Smooth muscle cell (in vitro differentiated cells): ENCODE measurements at regions not wholly inside any gene's neighbourhood (a gene's known extent, or its start where the extent isn't known, plus 50 kb on each side); places are given as distances from the start of the nearest gene placed in this dataset.

ENCODE experiments used
- DNase-seq: peaks from one replicate; lab custom pipeline; 2025; ENCODE audit not compliant: unreplicated experiment; lab: John Stamatoyannopoulos, UW
- H2AFZ ChIP-seq: fragments of 200-600 bp; sonication (generic); 2 replicates; pipeline ENCODE4 v1.6.0; 2016; ENCODE audit warnings: antibody characterized with exemption, low read depth, mild to moderate bottlenecking
- H3F3A ChIP-seq: fragments of 200-600 bp; sonication (generic); 2 replicates; pipeline ENCODE4 v1.6.0; 2017; ENCODE audit warnings: antibody characterized with exemption, low read depth
- H3K27ac ChIP-seq: fragments of 200-600 bp; sonication (generic); 2 replicates; pipeline ENCODE4 v1.5.1; 2016; ENCODE audit warnings: low read depth, mild to moderate bottlenecking
- H3K27me3 ChIP-seq: fragments of 200-600 bp; sonication (generic); 2 replicates; pipeline ENCODE4 v1.6.1; 2016; ENCODE audit warnings: low read depth, mild to moderate bottlenecking
- H3K36me3 ChIP-seq: fragments of 200-600 bp; sonication (generic); 2 replicates; pipeline ENCODE4 v1.5.1; 2016; ENCODE audit warnings: low read depth
- H3K4me1 ChIP-seq: fragments of 200-600 bp; sonication (generic); 2 replicates; pipeline ENCODE4 v1.5.1; 2016; ENCODE audit warnings: low read depth
- H3K4me2 ChIP-seq: fragments of 200-600 bp; sonication (generic); 2 replicates; pipeline ENCODE4 v1.6.0; 2016; ENCODE audit warnings: mild to moderate bottlenecking
- H3K4me3 ChIP-seq: fragments of 200-600 bp; sonication (generic); 2 replicates; pipeline ENCODE4 v1.5.1; 2016; ENCODE audit warnings: mild to moderate bottlenecking
- H3K79me2 ChIP-seq: fragments of 200-600 bp; sonication (generic); 2 replicates; pipeline ENCODE4 v1.6.0; 2016; ENCODE audit warnings: low read depth, mild to moderate bottlenecking
- H3K9ac ChIP-seq: fragments of 200-600 bp; sonication (generic); 2 replicates; pipeline ENCODE4 v1.6.0; 2016; ENCODE audit warnings: low read depth
- H3K9me3 ChIP-seq: fragments of 200-600 bp; sonication (generic); replicated peaks from 2 replicates; pipeline ENCODE4 v1.5.1; 2016; ENCODE audit warnings: low read depth
- H4K20me1 ChIP-seq: fragments of 200-600 bp; sonication (generic); 2 replicates; pipeline ENCODE4 v1.6.0; 2016; ENCODE audit warnings: low read depth
- CTCF ChIP-seq: fragments of 200-600 bp; sonication (generic); IDR thresholded peaks from 2 replicates; pipeline ENCODE4 v1.5.1; 2017; ENCODE audit warnings: borderline replicate concordance, mild to moderate bottlenecking, antibody characterized with exemption; ENCODE audit not compliant: insufficient read depth, poor library complexity, severe bottlenecking
- WGBS: methylation state at CpG from one replicate; pipeline ENCODE4 v1.1.7; 2016; ENCODE audit warnings: low lambda C conversion rate; 5-methylcytosine and 5-hydroxymethylcytosine counted together

DNA sequence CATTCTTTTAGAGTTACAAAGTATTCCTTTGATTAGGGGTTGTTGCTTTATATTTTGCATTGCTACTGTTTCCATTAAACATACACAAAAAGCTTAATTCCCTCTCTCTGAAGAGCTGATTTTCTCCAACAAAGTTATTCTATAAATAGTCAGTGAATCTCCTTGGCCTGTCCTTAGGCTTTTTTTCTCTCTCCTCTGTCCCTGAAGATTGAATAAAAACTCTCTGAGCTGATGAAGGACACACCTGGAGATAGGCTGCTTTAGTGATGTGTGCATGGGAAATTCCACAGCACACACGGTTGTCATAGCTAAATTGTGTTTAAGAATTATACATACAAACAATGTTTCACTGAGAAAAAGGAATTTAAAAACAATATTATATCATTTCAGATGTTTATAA is 90.5 kb upstream of the TMEM106B start:
- Histone ChIP-seq H3K9ac (no peak overlapping the region), H3K27ac (no peak overlapping the region), H3K9me3 (no peaks in the 10 kb centered on the region), H3K4me2 (no peak overlapping the region), H2AFZ (no peak overlapping the region), H3K79me2 (no peaks in the 10 kb centered on the region), H3K36me3 (no peaks in the 10 kb centered on the region), H3K4me1 (peaks cover 14% of the 10 kb centered on the region), H4K20me1 (no peaks in the 10 kb centered on the region), H3K4me3 (no peak overlapping the region), H3K27me3 (no peaks in the 10 kb centered on the region), H3F3A (no peaks in the 10 kb centered on the region)
- 68% methylated on average over 1 of the region's 1 CpG for WGBS
- DNase-seq, result no peak
- TF ChIP-seq CTCF, result no peak

DNA sequence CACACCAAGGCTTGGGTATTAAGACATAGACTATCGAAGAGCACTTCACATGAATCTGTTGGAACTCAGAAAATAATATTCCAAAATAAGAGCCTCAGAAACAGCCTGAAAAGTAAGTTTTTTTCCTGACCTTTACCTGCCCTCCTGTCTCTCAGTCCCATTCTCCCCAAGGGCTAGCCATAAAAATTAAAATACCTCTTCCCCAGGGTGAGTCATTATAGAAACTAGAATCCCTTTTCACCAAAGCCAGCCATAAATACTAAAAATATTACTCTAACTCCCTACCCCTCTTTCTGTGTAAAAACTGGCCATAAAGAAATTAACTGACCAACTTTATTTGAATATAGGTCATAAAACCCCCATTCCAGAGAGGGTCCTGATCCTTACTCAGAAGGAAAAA is 87.9 kb upstream of the TMEM106B start:
- Histone ChIP-seq H3K9me3 (no peaks in the 10 kb centered on the region), H3K27ac (peak overlapping the region; percentile 45)

DNA sequence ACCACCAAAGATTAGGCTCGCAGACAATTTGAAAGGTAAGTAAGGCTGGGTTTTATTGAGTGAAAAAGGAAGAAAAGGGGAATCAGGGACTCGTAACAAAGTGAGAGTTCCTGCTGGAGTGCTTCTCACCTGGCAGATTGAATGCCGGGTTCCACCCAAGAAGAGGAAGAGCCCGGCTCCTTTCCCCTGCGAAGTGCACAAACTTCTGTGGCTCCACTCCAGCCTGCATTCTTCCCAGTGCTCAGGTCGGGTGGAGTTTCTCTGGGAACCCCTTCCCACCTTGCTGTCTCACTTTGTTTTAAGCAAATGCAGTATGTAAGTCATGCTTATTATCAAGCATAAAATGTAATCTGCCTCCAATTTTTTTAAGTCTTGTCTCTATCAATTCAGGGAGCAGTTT is 87.1 kb upstream of the TMEM106B start:
- Histone ChIP-seq H3K27me3 (no peaks in the 10 kb centered on the region), H3K9ac (no peak overlapping the region), H3K27ac (peak overlapping the region; percentile 45), H3K4me2 (no peak overlapping the region), H4K20me1 (no peaks in the 10 kb centered on the region), H3K4me1 (peaks cover 14% of the 10 kb centered on the region), H3K36me3 (no peaks in the 10 kb centered on the region), H3K9me3 (no peaks in the 10 kb centered on the region), H3K79me2 (no peaks in the 10 kb centered on the region), H3K4me3 (no peak overlapping the region), H2AFZ (no peak overlapping the region), H3F3A (no peaks in the 10 kb centered on the region)
- TF ChIP-seq CTCF, result no peak
- WGBS, result 78% methylated on average over 6 of the region's 6 CpGs
- DNase-seq, result no peak

More for the DNA sequence above, 87.9 kb upstream of the TMEM106B start:
- Histone ChIP-seq H3K9ac (no peak overlapping the region), H3K27me3 (no peaks in the 10 kb centered on the region), H3K79me2 (no peaks in the 10 kb centered on the region), H3F3A (no peaks in the 10 kb centered on the region), H3K36me3 (no peaks in the 10 kb centered on the region), H3K4me3 (no peak overlapping the region), H4K20me1 (no peaks in the 10 kb centered on the region), H3K4me2 (no peak overlapping the region), H2AFZ (no peak overlapping the region), H3K4me1 (peaks cover 14% of the 10 kb centered on the region)
- DNase-seq, result no peak
- 90% methylated on average over 1 of the region's 1 CpG for WGBS
- TF ChIP-seq CTCF, result no peak

DNA sequence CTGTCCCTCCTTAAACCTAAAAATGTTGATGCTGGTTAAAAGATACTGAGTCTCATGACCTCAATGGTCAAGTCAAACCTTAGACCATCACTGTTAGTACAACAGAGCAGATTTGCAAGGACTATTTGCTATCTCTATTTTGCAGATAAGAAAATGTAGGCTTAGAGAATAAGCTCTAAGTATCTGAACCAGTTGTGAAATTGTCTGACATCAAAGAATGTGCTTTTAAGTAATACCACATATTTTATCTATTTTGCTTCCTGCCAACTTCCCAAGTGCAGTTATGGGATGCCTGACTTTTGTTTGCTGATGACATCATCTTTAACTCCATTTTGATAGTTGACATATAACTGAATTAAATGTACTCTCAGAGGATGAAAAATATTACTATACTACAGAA is 83.6 kb upstream of the TMEM106B start:
- no peaks in the 10 kb centered on the region for H3K9me3 ChIP-seq
- DNase-seq, result no peak
- H3K4me1 ChIP-seq, result no peaks in the 10 kb centered on the region
- TF ChIP-seq CTCF, result no peak
- H3F3A ChIP-seq, result no peaks in the 10 kb centered on the region
- no peaks in the 10 kb centered on the region for H3K79me2 ChIP-seq
- no peaks in the 10 kb centered on the region for H3K36me3 ChIP-seq
- H3K9ac ChIP-seq, result no peak overlapping the region
- no peak overlapping the region for H3K4me3 ChIP-seq
- no peak overlapping the region for H2AFZ ChIP-seq
- peak overlapping the region; percentile 6 for H3K4me2 ChIP-seq
- H3K27ac ChIP-seq, result no peak overlapping the region
- H3K27me3 ChIP-seq, result no peaks in the 10 kb centered on the region
- no peaks in the 10 kb centered on the region for H4K20me1 ChIP-seq
